ENCODE measurements at regions not wholly inside any gene's neighbourhood (a gene's known extent, or its start where the extent isn't known, plus 50 kb on each side); places are given as distances from the start of the nearest gene placed in this dataset.

DNA sequence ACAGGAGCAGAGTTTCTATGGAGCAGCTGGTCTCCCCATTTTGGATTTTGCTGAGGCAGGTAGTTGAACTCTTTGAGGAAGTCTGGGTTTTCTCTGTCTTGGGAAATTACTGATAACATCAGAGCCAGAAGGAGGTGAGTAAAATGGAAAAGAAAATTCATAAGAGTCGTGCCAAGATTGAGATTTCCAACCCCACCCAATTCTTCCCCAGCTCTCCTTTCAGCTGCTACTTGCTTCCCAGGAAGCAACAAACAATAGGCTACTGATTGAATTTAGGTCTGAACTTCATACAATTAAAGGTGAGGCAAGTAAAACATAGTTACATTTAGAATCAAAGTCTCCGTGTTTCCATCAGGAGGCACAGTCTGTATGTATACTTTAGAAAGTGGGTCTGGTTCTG, 54.6 kb upstream of the EOLA2 start:
- ChIA-PET POLR2A (no interaction called here), CTCF (no interaction called here)

DNA sequence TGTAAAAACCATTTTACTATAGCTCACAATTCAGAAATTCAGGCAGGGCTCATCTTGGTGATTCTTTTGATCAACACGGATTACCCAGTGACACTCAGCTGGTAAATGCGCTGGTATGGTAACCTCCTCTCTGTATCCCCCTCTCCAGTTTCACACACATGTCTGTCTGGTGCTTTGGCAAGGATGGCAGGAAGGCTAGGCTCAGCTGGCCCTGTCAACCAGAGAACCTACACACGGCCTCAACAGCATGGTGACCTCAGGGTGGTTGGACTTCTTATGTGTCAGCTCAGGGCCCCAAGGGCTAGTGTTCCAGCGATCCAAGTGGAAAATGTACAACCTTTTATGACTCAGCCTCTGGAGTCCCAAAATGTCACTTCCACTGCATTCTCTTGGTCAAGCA, 55.7 kb upstream of the EOLA2 start:
- ChIA-PET CTCF (no interaction called here), POLR2A (no interaction called here)

DNA sequence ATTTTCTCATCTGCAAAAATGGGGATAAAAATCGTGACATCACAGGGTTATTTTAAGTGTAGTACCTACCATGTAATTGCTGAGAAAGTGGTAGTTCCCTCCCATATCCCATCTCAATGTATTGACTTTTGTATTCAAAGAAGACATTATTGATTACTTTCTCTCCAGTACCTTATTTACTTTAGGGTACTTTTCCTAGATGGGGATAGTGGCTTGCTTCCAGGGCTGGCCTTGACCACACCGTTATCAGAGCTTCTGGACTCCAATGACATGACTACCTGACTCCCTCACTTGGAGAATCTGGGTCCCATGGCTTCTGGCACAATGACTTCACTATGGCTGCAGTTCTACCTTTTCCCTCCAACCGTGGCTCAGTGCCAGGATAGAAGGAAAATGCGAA, 58.2 kb upstream of the EOLA2 start:
- POLR2A ChIA-PET, result no interaction called here
- CTCF ChIA-PET, result no interaction called here

DNA sequence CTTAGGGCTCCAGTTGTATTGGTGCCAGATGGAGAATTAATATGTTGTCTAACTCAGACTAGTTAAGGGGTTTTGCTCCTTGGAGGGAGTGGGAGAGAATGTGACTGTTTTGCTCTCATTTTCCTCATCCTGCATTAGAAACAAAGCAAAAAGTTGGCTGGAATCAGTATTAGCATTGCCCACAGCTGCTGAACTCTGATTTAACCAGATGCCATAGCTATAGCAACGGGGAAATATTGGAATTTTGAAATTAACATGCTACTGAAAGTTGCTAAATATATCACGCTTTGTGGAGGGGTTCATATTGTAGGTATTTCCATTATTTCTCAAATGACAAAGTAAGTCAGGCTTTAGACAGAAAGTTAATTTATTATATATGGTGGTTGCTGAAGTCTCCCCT, 66.7 kb upstream of the EOLA2 start:
- ChIA-PET CTCF (no interaction called here), POLR2A (no interaction called here)

DNA sequence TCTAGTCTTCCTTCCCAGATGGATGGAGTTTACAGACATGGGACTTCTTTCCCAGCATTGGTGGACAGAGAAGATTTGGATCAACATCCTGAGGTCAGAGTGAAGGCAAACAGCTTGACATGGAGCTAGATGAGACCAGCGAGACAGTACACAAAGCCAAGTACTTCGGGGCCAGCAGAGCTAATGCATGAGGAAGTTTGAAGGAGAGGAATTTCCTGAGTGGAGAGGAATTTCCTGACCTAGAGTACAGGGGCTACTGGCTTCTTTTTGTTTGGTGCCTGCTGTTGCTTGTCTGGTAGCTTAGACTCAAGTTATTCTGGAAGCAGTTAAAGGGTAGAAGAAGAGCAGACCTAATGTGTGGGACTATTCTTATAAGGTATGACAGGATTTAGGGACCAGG, 69.1 kb upstream of the EOLA2 start:
- ChIA-PET CTCF (no interaction called here), POLR2A (no interaction called here)

DNA sequence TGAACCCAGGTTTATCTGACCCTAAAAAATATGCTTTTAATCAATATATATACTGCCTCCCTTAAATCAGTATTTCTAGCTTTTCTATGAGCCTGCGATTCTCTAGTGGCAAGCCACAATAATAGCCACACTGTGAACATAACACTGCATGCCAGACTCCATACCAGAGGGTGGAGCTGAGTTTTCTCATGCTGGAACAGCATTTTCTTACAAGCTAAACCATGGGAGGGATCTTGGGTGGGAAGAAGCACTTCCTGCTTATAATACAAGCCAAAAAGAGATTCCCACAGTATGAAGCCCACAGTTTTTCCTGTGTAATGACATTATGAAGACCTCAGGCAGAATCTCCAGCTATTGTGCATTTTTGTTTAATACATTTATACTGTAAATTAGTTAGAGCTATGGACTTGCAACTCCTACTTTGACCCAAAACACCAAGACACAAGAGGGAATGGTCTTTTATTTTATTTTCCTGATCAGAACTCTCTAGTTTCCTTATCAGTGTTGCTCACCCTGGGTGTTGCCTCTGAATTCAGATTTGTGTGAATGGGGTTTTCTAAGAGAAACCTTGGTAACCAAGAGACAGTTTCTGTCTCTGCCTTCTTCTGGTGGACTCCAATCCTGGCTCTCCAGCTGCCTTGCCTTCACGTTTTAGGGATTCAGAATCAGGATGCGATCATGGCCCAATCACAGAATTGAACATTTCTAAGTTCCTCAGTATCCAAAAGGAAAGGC, 74.5 kb upstream of the EOLA2 start:
- CTCF ChIA-PET, result no interaction called here

DNA sequence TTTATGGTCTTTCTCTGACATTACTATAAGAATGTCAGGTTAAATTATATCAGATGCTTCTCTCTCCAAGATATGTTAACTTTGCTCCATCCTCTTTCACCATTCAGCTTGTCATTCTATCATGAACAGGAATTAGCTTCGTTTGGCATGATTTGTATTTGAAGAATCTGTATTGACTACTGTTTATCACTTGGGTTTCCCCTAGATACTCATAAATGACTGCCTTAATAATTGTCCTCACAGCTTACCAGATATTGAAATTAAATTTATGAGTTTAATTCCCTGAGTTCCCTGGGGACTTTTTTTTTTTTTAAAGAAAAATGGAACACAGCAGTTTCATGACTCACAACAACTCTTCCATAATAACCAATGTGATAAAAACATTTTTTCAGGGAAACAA, 76.2 kb upstream of the EOLA2 start:
- CTCF ChIA-PET, result no interaction called here
- POLR2A ChIA-PET, result no interaction called here

More for the DNA sequence above, 74.5 kb upstream of the EOLA2 start:
- POLR2A ChIA-PET, result no interaction called here

DNA sequence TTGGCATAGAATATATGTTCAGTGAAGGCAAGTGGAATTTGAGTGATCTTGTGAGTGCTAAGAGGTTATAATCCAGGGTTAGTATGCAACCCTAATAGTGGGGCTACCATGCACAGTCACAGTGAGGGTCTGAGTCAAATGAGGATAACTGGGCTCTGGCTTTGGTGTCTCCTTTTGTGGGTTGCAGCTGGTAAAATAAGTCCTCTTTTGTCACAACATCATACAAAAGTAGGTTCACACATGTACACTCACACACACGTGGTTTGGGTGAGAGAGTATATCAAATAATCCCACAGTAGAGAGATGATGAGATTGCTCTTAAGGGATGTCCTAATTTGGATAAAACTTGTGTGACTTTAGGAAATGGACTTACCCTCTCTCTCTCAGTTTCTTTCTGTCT, 79.6 kb upstream of the EOLA2 start:
- CTCF ChIA-PET, result no interaction called here
- POLR2A ChIA-PET, result no interaction called here

DNA sequence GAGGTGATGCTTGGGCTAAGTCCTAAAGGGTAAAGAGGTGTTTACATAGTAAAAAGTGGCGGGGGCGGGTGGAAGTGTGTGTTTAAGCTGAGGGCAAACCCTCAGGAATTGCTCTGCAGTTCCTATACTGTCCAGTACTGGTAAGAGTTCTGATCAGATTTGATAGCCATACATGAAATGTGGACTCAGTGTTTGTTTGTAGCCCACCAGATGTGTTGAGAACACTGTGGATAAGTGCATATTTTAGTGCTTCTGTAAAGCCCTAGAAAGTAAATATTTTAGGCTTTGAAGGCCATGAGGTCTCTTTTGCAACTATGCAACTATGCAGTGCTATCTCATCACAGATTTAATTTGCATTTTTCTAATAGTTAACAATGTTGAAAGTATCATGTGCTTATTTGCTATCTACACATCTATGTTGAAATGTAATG, 80.7 kb upstream of the EOLA2 start:
- CTCF ChIA-PET, result no interaction called here
- POLR2A ChIA-PET, result no interaction called here

DNA sequence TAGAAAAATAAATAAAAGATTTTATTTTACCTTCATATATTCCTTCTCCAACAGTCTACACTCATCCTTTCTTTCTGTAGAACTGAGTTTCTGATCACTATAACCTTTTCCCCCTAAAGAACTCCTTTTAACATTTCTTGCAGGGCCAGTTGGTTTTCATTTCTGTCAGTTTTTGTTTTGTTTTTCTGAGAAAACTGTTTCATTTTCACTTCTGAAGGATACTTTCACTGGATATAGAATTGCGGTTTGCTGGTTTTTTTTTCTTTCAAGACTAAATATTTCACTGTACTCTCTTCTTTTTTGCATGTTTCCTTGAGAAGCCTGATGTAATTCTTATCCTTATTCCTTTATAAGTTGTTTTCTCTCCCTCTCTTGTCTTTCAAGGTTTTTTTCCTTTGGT, 90.4 kb upstream of the EOLA2 start:
- POLR2A ChIA-PET, result no interaction called here
- CTCF ChIA-PET, result no interaction called here

DNA sequence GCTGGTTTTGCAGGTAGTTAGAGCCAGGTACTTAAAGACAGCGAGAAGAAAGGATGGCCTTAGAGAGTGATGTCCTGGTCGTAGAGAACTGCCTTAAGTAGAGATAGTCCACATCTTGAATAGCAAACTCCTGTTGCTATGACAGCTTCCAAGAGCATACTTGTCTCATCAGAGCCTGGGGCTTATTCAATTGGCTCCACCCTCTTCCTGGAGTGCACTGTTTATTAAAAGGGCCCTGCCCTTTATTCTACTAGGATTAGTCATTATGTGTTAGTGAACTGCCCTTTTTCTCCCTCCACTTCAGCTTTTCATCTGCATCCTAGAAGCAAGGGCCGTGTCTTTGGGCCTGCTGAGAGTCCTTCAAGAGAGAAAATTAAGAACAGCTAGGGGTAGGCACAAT, 94.5 kb upstream of the EOLA2 start:
- ChIA-PET CTCF (no interaction called here), POLR2A (no interaction called here)

DNA sequence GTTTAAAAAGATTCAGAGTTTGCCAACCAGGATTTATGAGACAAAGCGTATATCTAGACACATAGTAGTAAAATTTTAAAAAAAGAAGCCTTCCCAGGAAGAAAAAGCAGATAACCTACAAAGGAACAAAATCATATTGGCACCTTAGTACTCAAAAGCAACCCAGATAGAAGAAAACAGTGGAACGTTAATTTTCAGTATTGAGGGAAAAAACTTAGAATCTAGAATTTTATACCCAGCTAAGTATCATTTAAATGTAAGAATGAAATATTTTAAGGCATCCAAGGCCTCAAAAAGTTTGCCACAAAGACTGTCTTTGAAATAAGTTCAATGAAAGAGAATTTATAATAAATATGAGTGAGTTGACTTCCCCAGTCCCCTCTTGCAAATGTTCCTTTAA, 96.5 kb upstream of the EOLA2 start:
- ChIA-PET CTCF (no interaction called here), POLR2A (no interaction called here)

DNA sequence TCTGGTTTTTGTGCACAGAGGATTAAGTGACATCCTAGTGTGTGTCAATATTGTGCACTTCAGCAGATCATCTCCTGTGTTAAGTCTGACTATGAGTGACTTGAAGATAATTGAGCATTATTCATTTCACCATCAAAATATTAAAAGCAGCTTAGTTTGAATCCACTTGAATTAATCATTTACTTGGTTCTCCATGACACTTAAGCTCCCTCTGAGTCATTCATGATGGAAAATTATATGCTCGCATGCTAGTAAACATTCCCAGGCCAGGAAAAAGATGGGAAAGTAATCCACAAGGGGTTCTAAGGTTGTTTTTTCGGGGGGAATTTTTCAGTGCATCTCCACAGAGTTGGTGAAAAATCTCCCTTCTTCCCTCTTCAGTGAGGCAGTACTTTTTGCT, 97.2 kb upstream of the EOLA2 start:
- ChIA-PET POLR2A (no interaction called here), CTCF (no interaction called here)

DNA sequence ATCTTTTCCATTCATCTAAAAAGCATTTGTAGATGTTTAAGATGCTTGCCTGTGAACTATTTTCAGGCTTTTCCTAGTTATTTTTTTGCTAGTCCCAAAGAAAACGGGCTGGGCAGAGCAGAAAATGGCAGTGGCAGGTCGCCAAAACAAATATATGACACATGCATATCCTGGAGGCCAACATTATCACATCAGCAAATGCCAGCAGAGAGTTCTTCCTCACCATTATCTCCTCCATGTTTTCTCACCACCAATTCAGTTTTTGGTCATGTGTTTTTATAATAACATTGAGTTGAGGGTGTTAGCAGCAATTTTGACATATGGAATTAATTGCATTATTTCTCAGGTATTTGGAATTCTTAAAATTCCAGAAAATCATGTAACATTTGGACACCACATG, 97.9 kb upstream of the EOLA2 start:
- CTCF ChIA-PET, result no interaction called here
- POLR2A ChIA-PET, result no interaction called here

DNA sequence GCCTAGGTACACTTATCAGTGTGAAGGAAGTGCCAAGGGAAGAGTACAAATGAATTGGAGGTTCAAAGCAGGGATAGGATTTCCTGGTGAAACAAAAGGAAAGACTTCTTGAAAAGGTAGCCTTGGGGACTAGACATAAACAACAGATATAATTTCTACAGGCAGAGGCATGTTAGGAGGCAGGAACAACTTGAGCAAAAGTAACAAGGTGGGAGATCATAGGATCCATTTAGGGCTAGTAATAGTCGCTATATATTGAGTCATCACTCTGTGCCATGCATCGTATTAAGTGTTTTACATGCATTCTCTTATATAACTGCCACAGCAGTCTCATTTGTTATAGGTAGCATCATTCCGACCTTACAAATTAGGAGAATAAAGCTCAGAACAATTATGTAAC, 98.3 kb upstream of the EOLA2 start:
- POLR2A ChIA-PET, result no interaction called here

DNA sequence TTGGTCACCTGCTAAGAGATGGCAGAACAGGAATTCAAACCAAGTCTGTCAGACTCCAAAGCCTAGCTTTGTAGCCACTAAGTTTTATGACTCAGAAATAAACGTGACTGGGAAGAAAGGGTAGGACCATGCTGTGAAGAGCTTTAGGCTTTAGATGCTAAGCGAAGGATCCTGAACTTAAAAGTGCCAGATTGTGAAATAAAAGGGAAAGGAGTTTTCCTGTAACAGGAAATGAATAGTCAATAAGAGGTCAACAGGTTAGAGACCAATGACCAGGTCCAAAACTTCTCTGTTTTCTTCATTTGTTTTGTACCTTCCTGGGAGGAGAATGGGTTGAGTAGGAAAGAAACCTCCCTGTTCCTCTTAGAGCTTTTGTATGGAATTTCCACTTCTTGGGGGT, 98.8 kb upstream of the EOLA2 start:
- POLR2A ChIA-PET, result no interaction called here
- CTCF ChIA-PET, result no interaction called here

More for the DNA sequence above, 98.3 kb upstream of the EOLA2 start:
- CTCF ChIA-PET, result no interaction called here

DNA sequence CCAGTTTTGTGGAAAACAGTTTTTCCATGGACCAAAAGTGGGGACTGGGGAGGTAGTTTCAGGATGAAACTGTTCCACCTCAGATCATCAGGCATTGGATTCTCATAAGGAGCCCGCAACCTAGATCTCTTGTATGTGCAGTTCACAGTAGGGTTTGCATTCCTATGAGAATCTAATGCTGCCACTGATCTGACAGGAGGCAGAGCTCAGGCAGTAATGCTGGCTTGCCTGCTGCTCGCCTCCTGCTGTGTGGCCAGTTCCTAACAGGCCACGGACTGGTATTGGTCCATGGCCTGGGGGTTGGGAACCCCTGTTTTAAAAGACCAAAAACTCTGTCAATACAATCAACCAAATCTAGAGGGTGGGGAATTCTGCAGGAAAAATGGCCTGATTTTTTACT, 100.0 kb upstream of the EOLA2 start:
- ChIA-PET CTCF (no interaction called here), POLR2A (no interaction called here)

DNA sequence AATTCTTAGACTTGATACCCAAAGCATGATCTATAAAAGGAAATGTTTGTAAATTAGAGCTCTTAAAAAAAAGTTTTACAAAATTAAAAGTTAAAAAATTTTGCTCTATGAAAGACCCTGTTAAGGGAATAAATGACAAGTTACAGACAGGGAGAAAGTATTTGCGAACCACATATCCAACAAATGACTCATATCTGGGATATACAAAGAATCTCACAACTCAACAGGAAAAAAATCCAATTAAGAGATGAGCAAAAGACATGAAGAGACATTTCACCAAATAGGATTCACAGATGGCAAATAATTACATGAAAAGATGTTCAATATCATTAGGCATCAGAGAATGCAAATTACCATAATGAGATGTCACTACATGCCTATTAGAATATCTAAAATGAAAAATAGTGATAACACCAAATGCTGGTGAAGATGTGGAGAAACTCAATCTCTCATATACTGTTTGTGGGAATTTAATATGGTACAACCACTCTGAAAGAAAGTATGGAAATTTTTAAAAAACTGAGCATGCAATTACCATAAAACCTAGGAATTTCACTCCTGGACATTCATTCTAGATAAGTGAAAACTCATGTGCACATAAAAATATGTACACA, 100.8 kb upstream of the EOLA2 start:
- ChIA-PET CTCF (no interaction called here), POLR2A (no interaction called here)

DNA sequence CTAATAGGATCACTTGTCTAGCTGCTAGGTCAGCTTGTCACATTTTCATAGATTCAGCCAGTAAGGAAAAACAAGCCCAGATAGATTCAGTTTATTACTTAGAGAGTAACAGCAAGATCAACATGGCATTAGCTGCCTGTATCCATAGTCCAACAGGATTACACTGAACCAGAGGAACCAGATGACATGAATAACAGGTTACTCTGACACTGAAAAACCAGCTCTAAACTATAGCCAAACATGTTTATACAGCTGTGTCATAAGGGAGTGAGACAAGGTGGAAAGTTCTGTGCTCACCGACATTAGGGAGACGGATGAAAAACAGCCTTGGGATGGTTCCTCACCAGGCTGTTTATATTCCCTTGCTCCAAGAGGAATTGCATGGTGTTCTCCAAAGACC, 102.9 kb upstream of the EOLA2 start:
- CTCF ChIA-PET, result no interaction called here
- POLR2A ChIA-PET, result no interaction called here

DNA sequence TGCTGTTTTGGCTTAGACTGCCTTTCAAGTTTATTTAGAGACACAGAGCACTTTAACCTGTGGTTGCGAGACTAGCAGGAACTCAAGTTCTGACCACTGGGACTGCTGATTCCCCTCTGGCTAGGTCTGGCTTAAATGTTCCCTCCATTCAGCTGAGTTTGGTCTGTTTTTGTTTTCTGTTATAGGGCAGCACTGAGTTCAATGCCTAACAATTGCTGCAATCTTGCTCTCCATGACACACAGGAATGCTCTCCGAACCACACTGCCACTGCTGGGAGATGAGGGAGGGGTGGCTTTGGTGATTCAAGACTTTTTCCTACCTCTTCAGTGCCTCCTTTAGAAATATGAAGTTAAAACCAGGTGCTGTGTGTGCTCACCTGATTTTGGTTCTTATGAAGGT, 106.3 kb upstream of the EOLA2 start:
- CTCF ChIA-PET, result no interaction called here
- POLR2A ChIA-PET, result no interaction called here

DNA sequence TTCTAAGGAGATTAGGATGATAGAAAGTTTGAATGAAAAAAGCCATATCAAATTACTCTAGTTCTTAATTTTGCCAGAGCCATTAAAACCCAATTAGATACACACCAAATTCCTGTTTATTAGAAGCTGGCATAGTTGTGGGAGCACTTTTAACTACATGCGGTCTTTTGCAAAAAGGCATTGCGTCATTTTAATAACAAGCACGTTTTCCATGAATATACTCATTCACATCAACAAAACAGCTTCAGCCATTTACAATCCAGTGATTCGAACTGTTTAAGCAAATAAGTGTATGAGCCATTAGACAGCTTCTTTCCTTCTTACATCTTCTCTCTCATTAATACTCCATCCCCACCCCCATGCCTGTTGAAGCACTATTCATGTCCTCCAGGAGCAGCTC, 109.5 kb upstream of the EOLA2 start:
- CTCF ChIA-PET, result no interaction called here

DNA sequence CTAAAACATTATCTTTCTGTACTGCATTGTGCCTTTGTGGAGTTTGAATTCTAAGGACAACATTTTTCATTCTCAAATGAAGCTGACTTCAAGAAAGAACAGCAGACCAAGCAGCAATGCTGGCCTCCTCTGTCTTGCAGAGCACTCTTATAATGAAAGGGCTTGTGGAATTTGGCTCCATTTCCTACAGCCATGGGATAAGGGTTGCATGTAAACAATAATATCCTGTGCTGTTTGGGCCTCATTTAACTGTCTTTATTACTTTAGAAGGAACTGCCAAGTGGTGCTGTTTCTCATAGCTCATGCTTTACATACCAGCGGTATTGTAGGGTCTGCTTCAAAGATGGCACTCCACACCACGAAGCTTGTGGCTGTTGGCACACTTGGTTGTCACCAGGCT, 111.4 kb upstream of the EOLA2 start:
- ChIA-PET CTCF (no interaction called here), POLR2A (no interaction called here)

More for the DNA sequence above, 109.5 kb upstream of the EOLA2 start:
- POLR2A ChIA-PET, result no interaction called here

DNA sequence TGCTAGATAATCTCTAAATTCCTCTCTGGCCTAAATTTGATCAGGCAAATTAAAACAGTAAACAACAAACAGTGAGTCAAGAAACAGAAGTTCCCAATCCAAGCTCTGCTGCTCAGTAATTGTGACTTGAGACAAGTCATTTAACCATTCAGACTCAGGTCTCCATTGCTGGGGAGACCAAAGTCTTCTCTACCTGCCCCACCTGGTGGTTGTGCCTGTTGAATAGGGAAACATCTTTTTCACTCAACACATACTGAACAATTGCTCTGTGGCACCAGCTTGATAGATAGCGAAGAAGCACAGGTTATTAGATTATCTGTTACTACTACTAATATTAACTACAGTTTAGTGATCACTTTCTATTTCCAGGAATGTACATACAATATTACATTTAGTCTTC, 112.1 kb upstream of the EOLA2 start:
- ChIA-PET CTCF (no interaction called here), POLR2A (no interaction called here)

Data from activated CD8-positive, alpha-beta memory T cell treated with anti-CD3 and anti-CD28 coated beads for 36 hours (primary cell).